HG03045 (cell line): ENCODE measurements at regions not wholly inside any gene's neighbourhood (a gene's known extent, or its start where the extent isn't known, plus 50 kb on each side); places are given as distances from the start of the nearest gene placed in this dataset.

Source experiments
- ATAC-seq: cut with Tn5 transposase; IDR thresholded peaks from one replicate; pipeline ENCODE4 v1.9.1; 2021; ENCODE audit warnings: mild to moderate bottlenecking, moderate library complexity; ENCODE audit not compliant: unreplicated experiment

GRCh38 chr14:85466678-85467077 lies 63.3 kb upstream of the FLRT2 start:
- ATAC-seq = no peak

GRCh38 chr14:85468816-85469215 lies 61.1 kb upstream of the FLRT2 start:
- ATAC-seq = no peak

GRCh38 chr14:85471156-85471555 lies 58.8 kb upstream of the FLRT2 start:
- no peak for ATAC-seq

- ATAC-seq = no peak
Measured at GRCh38 chr14:85471744-85472143, 58.2 kb upstream of the FLRT2 start.

- no peak for ATAC-seq
Measured at GRCh38 chr14:85474431-85474830, 55.5 kb upstream of the FLRT2 start.

GRCh38 chr14:85475113-85475512 lies 54.8 kb upstream of the FLRT2 start:
- ATAC-seq = no peak

GRCh38 chr14:85479306-85479705 lies 50.6 kb upstream of the FLRT2 start:
- ATAC-seq = no peak

GRCh38 chr14:85479771-85480170 lies 50.2 kb upstream of the FLRT2 start:
- no peak for ATAC-seq
